ENCODE measurements at regions not wholly inside any gene's neighbourhood (a gene's known extent, or its start where the extent isn't known, plus 50 kb on each side); places are given as distances from the start of the nearest gene placed in this dataset.

DNA sequence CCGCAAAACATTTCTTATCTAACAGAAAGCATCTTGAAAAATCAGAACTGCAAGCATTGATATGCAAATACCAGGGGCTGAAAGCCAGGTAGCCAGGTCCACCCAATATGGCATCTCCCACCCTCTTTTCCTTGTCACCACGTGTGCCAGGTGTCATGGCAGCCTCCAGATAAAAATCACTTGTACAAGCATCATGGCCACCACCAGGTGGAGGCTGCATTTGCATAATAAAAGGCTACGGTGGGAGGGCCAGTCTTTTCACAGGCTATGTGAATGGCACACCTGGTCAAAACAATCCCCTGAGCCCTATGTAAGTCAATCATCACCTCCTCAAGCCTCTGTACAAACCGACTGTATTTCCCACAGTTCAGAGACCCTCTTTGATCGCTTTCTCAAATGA, 1233.1 kb upstream of the ALCAM start:
- TF ChIP-seq GABPA (IDR thresholded peaks at IDR 0.05; ENCODE audit: borderline replicate concordance, insufficient read depth, low read length) (no peak), YY1 (IDR thresholded peaks at IDR 0.05; ENCODE audit: low read depth, low read length) (peak; percentile 95), POLR2AphosphoS5 (IDR thresholded peaks at IDR 0.05; ENCODE audit: low read depth, low read length) (no peak)
- TF ChIP-seq, protein P1, sequence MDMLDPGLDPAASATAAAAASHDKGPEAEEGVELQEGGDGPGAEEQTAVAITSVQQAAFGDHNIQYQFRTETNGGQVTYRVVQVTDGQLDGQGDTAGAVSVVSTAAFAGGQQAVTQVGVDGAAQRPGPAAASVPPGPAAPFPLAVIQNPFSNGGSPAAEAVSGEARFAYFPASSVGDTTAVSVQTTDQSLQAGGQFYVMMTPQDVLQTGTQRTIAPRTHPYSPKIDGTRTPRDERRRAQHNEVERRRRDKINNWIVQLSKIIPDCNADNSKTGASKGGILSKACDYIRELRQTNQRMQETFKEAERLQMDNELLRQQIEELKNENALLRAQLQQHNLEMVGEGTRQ (IDR thresholded peaks at IDR 0.05; ENCODE audit: low read length), result no peak
- TF ChIP-seq, protein P2, sequence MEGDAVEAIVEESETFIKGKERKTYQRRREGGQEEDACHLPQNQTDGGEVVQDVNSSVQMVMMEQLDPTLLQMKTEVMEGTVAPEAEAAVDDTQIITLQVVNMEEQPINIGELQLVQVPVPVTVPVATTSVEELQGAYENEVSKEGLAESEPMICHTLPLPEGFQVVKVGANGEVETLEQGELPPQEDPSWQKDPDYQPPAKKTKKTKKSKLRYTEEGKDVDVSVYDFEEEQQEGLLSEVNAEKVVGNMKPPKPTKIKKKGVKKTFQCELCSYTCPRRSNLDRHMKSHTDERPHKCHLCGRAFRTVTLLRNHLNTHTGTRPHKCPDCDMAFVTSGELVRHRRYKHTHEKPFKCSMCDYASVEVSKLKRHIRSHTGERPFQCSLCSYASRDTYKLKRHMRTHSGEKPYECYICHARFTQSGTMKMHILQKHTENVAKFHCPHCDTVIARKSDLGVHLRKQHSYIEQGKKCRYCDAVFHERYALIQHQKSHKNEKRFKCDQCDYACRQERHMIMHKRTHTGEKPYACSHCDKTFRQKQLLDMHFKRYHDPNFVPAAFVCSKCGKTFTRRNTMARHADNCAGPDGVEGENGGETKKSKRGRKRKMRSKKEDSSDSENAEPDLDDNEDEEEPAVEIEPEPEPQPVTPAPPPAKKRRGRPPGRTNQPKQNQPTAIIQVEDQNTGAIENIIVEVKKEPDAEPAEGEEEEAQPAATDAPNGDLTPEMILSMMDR (IDR thresholded peaks at IDR 0.05; ENCODE audit: control extremely low read depth in 1 of 3, insufficient read depth in 1 of 3, low read depth in 1 of 3, low read length in 3 of 3), result peak in 1 of 3 experiments; percentile 13; a peak in 1 of 4 replicates
